Hematopoietic multipotent progenitor cell treated with erythropoietin and hydrocortisone succinate and interleukin-3 and kit ligand, for 4 days (in vitro differentiated cells): ENCODE measurements at regions not wholly inside any gene's neighbourhood (a gene's known extent, or its start where the extent isn't known, plus 50 kb on each side); places are given as distances from the start of the nearest gene placed in this dataset.
"Not testable (repeated sequence)": the region's sequence is repeated elsewhere in the genome, so short reads cannot be mapped to it uniquely, and the experiment has no call there.

Experiments used
- DNase-seq: peaks from one replicate; pipeline ENCODE4 v3.0.0-alpha.2; 2015

DNA sequence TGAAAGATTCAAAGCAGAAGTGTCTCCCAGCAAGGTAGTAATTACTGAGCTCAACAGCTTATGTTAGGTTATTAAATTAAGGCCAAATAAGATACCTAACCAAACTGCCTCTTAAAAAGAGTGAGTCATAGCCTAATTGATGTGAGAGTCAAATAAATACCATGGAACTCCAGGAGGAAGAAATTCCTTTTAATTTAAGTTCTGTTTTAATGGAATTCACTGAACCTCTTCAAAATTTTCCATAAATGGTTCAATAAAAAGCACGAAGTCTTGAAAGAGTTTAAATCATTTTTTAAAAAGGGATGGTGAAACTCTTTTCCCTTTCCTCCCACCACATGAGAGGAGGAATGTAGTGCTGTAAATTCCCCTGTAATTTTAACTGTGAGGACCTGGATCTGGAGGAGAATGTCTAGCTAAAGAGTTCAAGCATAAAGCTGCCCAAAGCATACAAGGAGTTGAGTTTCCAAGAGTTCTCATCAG is 180.8 kb upstream of the MMADHC start:
- DNase-seq, result no peak

DNA sequence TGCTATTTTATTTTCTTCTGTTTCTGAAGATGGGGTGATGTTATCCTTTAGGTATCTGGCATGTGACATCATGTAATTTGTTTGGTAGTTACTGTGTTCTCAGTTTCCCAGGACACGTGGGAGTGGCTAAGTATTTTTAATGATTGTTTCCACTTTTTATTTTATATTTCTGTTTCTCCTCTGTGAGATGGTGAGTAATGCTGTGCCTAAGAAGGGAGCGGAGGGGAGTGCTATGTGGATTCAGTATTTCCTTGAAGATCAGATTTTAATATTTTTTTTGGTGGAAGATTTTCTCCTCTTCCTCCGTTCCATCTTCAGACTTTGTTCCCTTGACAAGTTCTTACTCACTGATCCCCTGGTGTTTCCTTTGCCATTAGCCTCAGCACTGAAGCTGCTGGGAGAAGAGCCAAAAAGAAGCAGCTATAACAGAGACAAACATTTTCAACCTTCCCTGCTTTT is 180.0 kb upstream of the MMADHC start:
- DNase-seq, result no peak

- DNase-seq, result no peak
Measured at GRCh38 chr2:149766339-149766738, 178.8 kb upstream of the MMADHC start.

DNA sequence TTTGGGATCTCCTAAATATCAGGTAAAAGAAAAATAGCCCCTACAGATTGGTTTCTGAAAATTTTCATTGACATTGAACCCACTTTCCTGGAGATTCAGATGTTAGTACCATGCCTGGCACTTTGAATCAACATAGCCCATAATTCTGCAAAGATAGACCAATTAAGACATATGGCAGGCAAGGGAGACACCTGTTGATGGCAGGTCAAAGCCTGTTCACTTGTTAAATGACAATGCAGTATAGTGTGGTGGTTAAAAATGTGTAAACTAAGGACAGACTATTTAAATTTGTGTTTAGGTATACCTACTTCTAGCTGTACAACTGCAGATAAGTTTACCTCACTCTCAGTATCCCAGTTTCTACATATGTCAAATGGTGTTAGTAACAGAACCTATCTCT is 178.1 kb upstream of the MMADHC start:
- no peak for DNase-seq

- no peak for DNase-seq
Measured at GRCh38 chr2:149765003-149765402, 177.4 kb upstream of the MMADHC start.

DNA sequence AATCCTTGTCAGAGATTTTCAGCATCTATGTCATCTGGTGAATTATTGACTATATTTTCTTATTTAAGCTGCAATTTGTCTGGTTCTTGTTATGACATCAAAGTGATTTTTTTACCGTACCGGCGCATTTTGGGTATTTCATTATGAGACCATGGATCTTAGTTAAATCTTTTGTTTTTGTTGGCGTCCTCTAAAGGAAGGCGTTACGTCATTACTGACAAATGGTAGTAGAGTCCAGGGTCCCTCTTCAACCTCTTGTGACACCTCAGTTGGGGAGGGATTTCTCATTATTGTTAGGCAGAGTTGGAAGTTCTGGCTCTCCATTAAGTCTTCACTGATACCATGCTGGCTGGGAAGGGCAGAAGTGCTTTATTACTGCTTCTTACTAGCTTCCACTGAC is 175.8 kb upstream of the MMADHC start:
- DNase-seq, result no peak

DNA sequence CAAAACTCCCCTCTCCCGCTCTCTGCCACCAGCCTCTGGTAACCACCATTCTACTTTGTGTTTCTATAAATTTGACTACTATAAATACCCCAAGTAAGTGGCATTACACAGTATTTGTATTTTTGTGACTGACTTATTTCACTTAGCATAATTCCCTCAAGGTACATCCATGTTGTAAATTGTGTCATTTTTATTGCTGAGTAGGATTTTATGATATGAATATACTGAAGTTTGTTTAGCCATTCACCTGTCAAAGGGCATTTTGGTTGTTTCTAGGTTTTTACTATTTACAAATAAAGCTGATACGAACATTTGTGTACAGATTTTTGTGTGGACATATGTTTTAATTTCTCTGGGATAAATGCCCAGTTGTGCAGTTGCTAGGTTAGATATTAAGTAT is 174.0 kb upstream of the MMADHC start:
- DNase-seq, result no peak

- not testable (repeated sequence) for DNase-seq
Measured at GRCh38 chr2:149759382-149759781, 171.8 kb upstream of the MMADHC start.

DNA sequence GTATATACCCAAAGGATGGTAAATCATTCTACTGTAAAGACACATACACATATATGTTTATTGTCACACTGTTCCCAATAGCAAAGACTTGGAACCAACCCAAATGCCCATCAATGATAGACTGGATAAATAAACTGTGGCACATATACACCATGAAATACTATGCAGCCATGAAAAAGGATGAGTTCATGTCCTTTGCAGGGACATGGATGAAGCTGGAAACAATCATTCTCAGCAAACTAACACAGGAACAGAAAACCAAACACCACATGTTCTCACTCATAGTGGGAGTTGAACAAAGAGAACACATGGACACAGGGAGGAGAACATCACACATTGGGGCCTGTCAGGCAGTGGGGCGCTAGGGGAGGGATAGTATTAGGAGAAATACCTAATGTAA is 167.1 kb upstream of the MMADHC start:
- DNase-seq, result not testable (repeated sequence)

GRCh38 chr2:149747456-149747855 is 159.9 kb upstream of the MMADHC start:
- DNase-seq, result no peak

- no peak for DNase-seq
Measured at GRCh38 chr2:149745396-149746230, 158.0 kb upstream of the MMADHC start.

GRCh38 chr2:149744865-149745264 is 157.3 kb upstream of the MMADHC start:
- DNase-seq, result no peak

DNA sequence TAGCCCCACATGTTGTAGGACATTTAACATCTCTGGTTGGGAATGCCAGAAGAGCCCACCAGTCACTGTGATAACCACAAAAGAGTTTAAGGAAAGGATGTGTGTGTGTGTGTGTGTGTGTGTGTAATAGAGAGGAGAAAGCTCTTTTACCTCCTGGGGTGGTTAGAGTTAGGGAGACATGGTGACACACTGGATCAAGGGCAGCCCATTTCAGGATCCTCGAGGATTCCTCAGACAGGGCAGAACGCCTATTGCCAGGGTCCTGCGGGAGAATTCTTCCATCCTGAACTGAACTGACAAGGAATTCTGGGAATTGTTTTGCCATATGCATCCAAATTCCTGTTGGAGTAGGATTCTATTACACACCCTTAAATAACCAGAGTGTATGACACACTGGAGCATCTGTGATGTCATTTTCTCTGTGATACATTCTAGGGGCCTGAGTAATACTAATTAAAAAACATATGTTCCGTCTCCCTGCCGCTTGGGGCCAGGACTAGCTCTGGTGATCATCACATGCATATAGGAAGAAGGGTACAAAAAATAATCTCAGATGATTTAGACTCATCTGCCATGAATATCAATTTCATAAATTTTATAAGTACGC is 156.4 kb upstream of the MMADHC start:
- DNase-seq, result no peak

GRCh38 chr2:149741646-149742045 is 154.1 kb upstream of the MMADHC start:
- DNase-seq, result no peak

DNA sequence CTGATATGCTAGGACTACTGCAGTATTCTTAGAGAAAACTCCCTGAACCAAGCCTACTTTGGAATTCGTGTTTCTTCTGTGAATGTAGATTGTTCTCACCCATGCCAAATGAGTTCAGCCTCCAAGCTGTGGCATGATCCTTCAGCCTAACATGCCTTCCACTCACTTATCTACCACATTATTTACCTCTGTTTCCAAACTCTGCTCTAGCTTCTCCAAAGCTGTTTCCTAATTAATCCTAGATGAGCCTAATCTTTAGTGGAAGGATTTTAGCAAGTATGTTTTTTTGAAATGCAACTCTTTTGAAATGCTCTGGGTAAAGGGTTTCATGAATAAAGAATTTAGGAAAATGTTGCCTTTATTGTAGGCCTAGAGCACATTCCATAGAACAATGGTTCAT is 152.9 kb upstream of the MMADHC start:
- DNase-seq, result no peak

DNA sequence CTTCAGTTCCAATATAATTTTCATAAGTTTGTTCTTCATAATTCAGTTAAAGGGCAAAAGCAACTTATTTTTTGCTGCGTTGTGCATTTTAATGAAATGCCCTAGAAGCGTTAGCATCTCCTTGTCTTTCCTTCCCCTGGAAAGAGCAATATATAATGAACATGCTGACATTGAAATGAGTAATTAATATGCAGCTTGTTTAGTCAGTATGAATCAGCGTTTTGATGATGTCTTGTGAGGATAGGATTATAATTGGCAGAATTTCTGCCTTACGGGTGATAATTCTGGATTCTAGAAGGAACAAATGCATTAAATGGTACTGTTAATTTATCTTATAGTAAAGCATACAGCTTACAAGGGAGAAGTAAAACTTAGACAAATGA is 152.3 kb upstream of the MMADHC start:
- DNase-seq, result no peak

DNA sequence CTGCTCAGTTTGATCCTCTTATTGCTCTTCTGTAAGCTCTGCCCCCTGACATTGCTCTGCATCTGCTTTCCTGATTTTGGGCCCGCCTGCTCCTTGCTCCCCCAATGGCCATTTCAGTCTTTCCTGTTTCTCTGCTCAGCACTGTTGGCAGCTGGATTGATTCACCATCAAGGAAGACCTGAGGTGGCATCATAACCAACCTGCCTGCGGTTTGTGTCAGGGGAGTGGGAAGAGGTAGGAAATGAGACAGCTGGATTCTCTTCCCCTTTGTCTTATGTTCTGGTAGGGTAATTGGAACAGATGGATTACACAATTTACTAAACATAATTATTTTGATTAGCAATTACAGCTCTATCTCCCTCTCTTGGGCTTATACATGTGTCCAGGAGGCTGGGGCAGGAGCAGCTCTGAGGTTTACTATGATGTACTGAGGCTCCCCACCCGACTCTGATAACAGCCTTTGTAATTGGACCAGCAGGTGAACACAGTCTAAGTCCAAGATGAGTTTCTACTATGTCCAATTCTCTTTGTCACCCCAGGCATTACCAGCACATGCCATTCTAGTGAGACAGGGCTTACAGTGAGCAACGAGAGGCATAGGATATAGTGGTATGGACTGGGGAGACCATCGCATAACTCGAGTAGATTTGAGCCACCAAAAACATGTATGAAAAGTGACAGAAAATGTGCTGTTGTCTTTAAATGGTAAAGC is 151.8 kb upstream of the MMADHC start:
- no peak for DNase-seq

- no peak for DNase-seq
Measured at GRCh38 chr2:149738767-149739166, 151.2 kb upstream of the MMADHC start.

DNA sequence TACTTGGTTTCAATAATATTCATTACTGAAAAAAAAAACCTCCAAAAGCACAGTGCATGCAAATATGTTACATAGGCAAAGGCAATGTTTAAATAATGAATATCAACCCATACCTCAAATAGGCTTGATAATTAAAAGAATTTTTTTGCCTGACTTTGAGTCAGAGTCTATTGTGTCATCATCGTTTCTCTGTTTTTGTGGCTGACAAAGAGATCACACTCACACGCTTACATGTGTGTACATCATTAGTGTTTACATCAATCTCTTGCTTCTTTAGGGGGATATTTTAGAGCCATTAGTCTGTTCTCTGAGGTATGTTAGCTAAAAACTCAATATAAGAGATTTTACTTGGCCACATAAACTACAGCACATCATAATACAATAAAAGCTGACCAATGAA is 150.3 kb upstream of the MMADHC start:
- no peak for DNase-seq

- DNase-seq, result no peak
Measured at GRCh38 chr2:149735237-149735958, 147.8 kb upstream of the MMADHC start.

DNA sequence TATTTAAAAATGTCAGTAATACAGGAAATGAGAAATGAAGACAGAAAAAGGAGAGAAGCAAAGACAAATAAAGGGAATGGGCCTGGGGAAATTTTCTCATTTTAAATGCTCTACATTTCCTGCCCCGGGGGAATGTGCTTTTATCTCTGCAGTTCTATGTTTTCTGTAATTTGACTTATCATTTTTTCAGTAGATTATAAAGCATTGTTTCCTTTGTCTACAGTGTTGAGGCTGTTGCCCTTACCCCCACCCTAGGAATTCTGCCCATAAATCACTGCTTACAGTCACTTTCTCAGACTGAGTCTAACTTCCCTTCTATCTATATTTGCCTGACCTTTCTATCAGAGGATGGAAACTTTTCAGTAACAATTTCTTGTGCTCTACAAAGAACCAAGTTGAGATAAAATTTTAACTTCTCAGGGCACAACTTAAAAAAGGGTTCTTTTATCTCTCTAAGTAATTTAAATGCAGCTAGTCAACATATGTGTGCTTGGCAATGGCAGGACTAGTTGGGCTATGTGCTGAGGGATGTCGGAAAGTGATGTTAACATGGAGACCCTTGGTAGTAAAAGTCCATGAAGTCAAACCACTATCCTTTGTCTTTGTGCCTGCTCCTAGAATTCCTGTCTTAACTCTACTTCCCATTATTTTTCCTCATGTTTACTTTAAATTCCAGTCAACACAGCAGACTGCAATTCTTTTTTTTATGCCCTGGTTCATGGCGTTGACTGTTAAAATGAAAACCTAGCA is 146.5 kb upstream of the MMADHC start:
- no peak for DNase-seq

DNA sequence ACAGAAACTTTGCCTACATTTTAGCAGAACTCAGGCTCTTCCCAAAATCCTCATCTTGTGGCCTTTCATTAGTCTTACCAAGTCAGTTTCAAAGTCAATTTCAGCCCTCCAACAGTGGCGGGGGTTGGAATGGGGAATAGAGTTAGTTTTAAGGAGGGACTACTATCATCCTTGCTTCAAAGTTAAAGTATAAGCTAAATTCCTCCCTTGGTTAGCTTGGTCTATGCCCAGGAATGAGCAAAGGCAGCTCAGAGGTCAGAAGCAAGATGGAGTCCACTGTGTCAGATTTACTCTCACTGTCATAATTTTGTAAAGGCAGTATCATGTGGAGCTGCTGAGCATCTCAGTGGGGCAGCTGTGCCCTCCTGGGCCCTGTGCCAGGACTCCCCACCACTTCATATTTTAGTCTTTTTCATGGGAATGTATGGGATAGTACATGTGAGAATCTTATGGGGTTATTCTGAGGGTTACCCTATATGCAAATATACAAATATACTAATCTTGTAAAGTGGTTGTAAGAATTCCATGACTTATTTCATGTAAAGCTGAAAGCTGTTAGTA is 145.2 kb upstream of the MMADHC start:
- no peak for DNase-seq
